Activated CD4-positive, CD25-positive, alpha-beta regulatory T cell treated with anti-CD3 and anti-CD28 coated beads, Interleukin-2, amount 50 U/mL, for 72 hours (primary cell): ENCODE measurements at regions not wholly inside any gene's neighbourhood (a gene's known extent, or its start where the extent isn't known, plus 50 kb on each side); places are given as distances from the start of the nearest gene placed in this dataset.

Experiments used
- DNase-seq: peaks from one replicate; pipeline ENCODE4 v3.0.0; 2021

- no peak for DNase-seq
Observed at GRCh38 chr9:16248822-16249221, 621.6 kb downstream of the BNC2 start.

GRCh38 chr9:16252616-16253015 lies 617.9 kb downstream of the BNC2 start:
- no peak for DNase-seq

- no peak for DNase-seq
Observed at GRCh38 chr9:16254674-16255073, 615.8 kb downstream of the BNC2 start.

- DNase-seq: no peak
Observed at GRCh38 chr9:16255217-16255616, 615.3 kb downstream of the BNC2 start.

GRCh38 chr9:16257604-16258003 lies 612.9 kb downstream of the BNC2 start:
- DNase-seq: no peak

GRCh38 chr9:16258191-16258590 lies 612.3 kb downstream of the BNC2 start:
- no peak for DNase-seq

GRCh38 chr9:16258708-16259107 lies 611.8 kb downstream of the BNC2 start:
- no peak for DNase-seq

- no peak for DNase-seq
Observed at GRCh38 chr9:16262477-16263261, 607.8 kb downstream of the BNC2 start.

- no peak for DNase-seq
Observed at GRCh38 chr9:16265688-16266087, 604.8 kb downstream of the BNC2 start.

- DNase-seq: no peak
Observed at GRCh38 chr9:16266648-16267276, 603.7 kb downstream of the BNC2 start.

GRCh38 chr9:16267281-16268066 lies 603.0 kb downstream of the BNC2 start:
- DNase-seq: no peak

- DNase-seq: no peak
Observed at GRCh38 chr9:16268067-16268881, 602.2 kb downstream of the BNC2 start.

GRCh38 chr9:16271967-16272366 lies 598.5 kb downstream of the BNC2 start:
- DNase-seq: no peak

GRCh38 chr9:16272776-16273175 lies 597.7 kb downstream of the BNC2 start:
- no peak for DNase-seq

GRCh38 chr9:16275795-16276624 lies 594.5 kb downstream of the BNC2 start:
- DNase-seq: no peak

GRCh38 chr9:16276866-16277265 lies 593.6 kb downstream of the BNC2 start:
- no peak for DNase-seq

- DNase-seq: no peak
Observed at GRCh38 chr9:16277471-16277960, 593.0 kb downstream of the BNC2 start.

- no peak for DNase-seq
Observed at GRCh38 chr9:16278326-16278999, 592.0 kb downstream of the BNC2 start.

- DNase-seq: no peak
Observed at GRCh38 chr9:16281707-16282106, 588.8 kb downstream of the BNC2 start.

GRCh38 chr9:16282216-16282615 lies 588.3 kb downstream of the BNC2 start:
- no peak for DNase-seq

- DNase-seq: no peak
Observed at GRCh38 chr9:16282718-16283117, 587.8 kb downstream of the BNC2 start.
